ENCODE measurements at regions not wholly inside any gene's neighbourhood (a gene's known extent, or its start where the extent isn't known, plus 50 kb on each side); places are given as distances from the start of the nearest gene placed in this dataset.

DNA sequence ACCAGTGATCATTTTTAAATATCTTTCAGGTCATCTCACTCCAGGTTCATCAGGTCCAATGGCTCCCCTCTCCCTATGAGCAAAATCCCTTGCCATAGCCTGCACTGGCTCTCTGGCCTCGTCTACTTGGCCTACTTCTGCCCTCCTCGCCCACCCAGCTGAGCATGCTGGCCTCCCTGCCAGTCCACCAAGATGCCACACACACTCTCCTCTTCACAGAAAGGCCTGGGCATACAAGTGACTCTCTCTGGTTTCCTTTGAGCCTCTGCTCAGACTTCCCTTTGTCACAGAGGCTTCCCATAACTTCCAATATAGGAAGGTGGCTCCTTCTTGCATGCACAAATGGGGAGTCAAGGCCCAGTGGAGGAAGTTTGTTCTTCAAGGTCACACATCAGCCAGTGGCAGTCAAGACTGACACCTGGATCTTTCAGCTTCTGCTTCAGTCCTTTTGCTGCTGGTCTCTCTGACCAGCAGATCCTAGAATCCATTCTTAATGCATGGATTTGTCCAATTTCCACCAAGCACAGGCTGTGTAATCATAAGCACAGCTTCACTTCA, 223.2 kb upstream of the HES1 start:
- H2AFZ ChIP-seq (ENCODE audit: low read length), result no peak overlapping the region
- H3K36me3 ChIP-seq (ENCODE audit: control insufficient read depth in 2 of 4, insufficient read depth in 4 of 4, low read length in 3 of 4), result no peaks in the 10 kb centered on the region
- POLR2A ChIA-PET (ENCODE audit: partially characterized antibody), result no interaction called here
- H2BK15ac ChIP-seq (ENCODE audit: low read length), result no peak overlapping the region
- no peak overlapping the region for H3K18ac ChIP-seq (ENCODE audit: extremely low read depth, low read length)
- no peak overlapping the region for H2BK5ac ChIP-seq (ENCODE audit: low read depth, low read length)
- no peaks in the 10 kb centered on the region for H3K23me2 ChIP-seq (ENCODE audit: low read depth, low read length)
- WGBS, 2 experiments (ENCODE audit: extremely low coverage in 1 of 2, insufficient coverage in 1 of 2, insufficient read length in 1 of 2, insufficient replicate concordance in 2 of 2, low coverage in 1 of 2, low lambda C conversion rate in 2 of 2, missing lambda C conversion rate in 1 of 2), result 82% methylated on average over 2 of the region's 2 CpGs; no CpG with 5 or more reads in 1 of the 2 experiments
- no peak overlapping the region for H3K56ac ChIP-seq (replicated peaks; ENCODE audit: insufficient read length, low read depth, low read length)
- no peaks in the 10 kb centered on the region for H3K27me3 ChIP-seq (replicated peaks in 1 of 4; ENCODE audit: control insufficient read depth in 3 of 4, extremely low read depth in 1 of 4, insufficient read depth in 3 of 4, low read length in 3 of 4)
- no peak overlapping the region for H4K8ac ChIP-seq (ENCODE audit: extremely low read depth, insufficient read depth, low read length)
- peaks cover 3 to 4% of the 10 kb centered on the region in 2 experiments; a peak in 2 of 4 replicates for H3K9me3 ChIP-seq (ENCODE audit: insufficient read depth in 2 of 2, low read depth in 1 of 2, low read length in 1 of 2)
- peak overlapping the region; percentile 31 for H4K91ac ChIP-seq (replicated peaks; ENCODE audit: insufficient read length, low read length)
- no peaks in the 10 kb centered on the region for H3K79me1 ChIP-seq (ENCODE audit: low read depth, low read length)
- H2BK20ac ChIP-seq (ENCODE audit: low read length), result no peak overlapping the region
- H3K4me1 ChIP-seq (replicated peaks in 1 of 4; ENCODE audit: control insufficient read depth in 3 of 4, insufficient read depth in 4 of 4, low read length in 3 of 4), result peaks cover 0 to 8% (median 3%) of the 10 kb centered on the region in 4 experiments; a peak in 4 of 7 replicates
- FAIRE-seq (no peak), DNase-seq (ENCODE audit: low read depth in 1 of 2, low spot score in 2 of 2) (peak in 1 of 2 experiments; percentile 23)
- H3K14ac ChIP-seq (ENCODE audit: insufficient read length), result no peak overlapping the region
- no peak overlapping the region for H2BK120ac ChIP-seq (replicated peaks; ENCODE audit: low read depth, low read length)
- no peak overlapping the region for H3K27ac ChIP-seq (ENCODE audit: low read depth, low read length)
- H3K9ac ChIP-seq (replicated peaks in 1 of 4; ENCODE audit: extremely low read depth in 1 of 4, low read depth in 3 of 4, low read length in 3 of 4), result no peak overlapping the region
- no peak overlapping the region for H3K4me3 ChIP-seq (ENCODE audit: extremely low read depth in 1 of 4, insufficient read depth in 2 of 4, low read depth in 3 of 4, low read length in 4 of 4)
- no peak overlapping the region for H3K4ac ChIP-seq (replicated peaks; ENCODE audit: insufficient read length, low read depth, low read length)
- no peak overlapping the region for H2AK5ac ChIP-seq (ENCODE audit: low read depth, low read length)
- H4K5ac ChIP-seq (ENCODE audit: insufficient read length, low read depth, low read length), result no peak overlapping the region
- CTCF ChIA-PET (ENCODE audit: partially characterized antibody), result interaction anchor here (1.0 kb wide), 1 partner anchor 9 kb away, joined by 4 read pairs; no protein-coding TSS in a partner anchor
- no peak overlapping the region; the same call in 1 of the 2 replicates for H2BK12ac ChIP-seq (ENCODE audit: low read depth, low read length)
- H3K23ac ChIP-seq (ENCODE audit: insufficient read length), result no peak overlapping the region
- no peaks in the 10 kb centered on the region for H4K20me1 ChIP-seq (replicated peaks in 1 of 2; ENCODE audit: control insufficient read depth in 1 of 2, insufficient read depth in 2 of 2, low read length in 2 of 2)
- no peak overlapping the region for H3K4me2 ChIP-seq (ENCODE audit: insufficient read depth in 1 of 2, low read depth in 2 of 2, low read length in 2 of 2)
- H3K79me2 ChIP-seq (ENCODE audit: control insufficient read depth in 1 of 2, insufficient read depth in 2 of 2, low read length in 2 of 2), result no peaks in the 10 kb centered on the region
- no peak for TF ChIP-seq RBBP5 (IDR thresholded peaks at IDR 0.05; ENCODE audit: borderline replicate concordance, low read depth, low read length)
- no peak for TF ChIP-seq NRF1 (IDR thresholded peaks at IDR 0.05; ENCODE audit: low read depth, low read length)
- TF ChIP-seq GABPA (IDR thresholded peaks at IDR 0.05; ENCODE audit: borderline replicate concordance, insufficient read depth, low read length), result no peak
- TF ChIP-seq, protein P1, sequence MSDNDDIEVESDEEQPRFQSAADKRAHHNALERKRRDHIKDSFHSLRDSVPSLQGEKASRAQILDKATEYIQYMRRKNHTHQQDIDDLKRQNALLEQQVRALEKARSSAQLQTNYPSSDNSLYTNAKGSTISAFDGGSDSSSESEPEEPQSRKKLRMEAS (IDR thresholded peaks at IDR 0.05), result no peak
- TF ChIP-seq RAD21 (IDR thresholded peaks at IDR 0.05 in 1 of 2, conservative IDR thresholded peaks at IDR 0.05 in 1 of 2; ENCODE audit: low read depth in 2 of 2, low read length in 2 of 2), result no peak
- TF ChIP-seq RFX5 (IDR thresholded peaks at IDR 0.05; ENCODE audit: borderline replicate concordance, low read depth, low read length), result no peak
- no peak for TF ChIP-seq CEBPB (IDR thresholded peaks at IDR 0.05; ENCODE audit: low read depth, low read length)
- no peak for TF ChIP-seq GTF2F1 (IDR thresholded peaks at IDR 0.05; ENCODE audit: borderline replicate concordance, low read depth, low read length)
- TF ChIP-seq EZH2 (IDR thresholded peaks at IDR 0.05; ENCODE audit: low read depth, low read length, severe bottlenecking), result no peak
- no peak for TF ChIP-seq SAP30 (IDR thresholded peaks at IDR 0.05; ENCODE audit: insufficient read depth, insufficient replicate concordance, low read length)
- TF ChIP-seq YY1 (IDR thresholded peaks at IDR 0.05; ENCODE audit: low read depth, low read length), result no peak
- TF ChIP-seq SIX5 (IDR thresholded peaks at IDR 0.05; ENCODE audit: low read depth, low read length), result no peak
- TF ChIP-seq POLR2A (IDR thresholded peaks at IDR 0.05; ENCODE audit: control extremely low read depth in 1 of 2, low read depth in 2 of 2, low read length in 2 of 2), result no peak

All from H1 (cell line).